Superior temporal gyrus (tissue), 1 donor: ENCODE measurements at regions not wholly inside any gene's neighbourhood (a gene's known extent, or its start where the extent isn't known, plus 50 kb on each side); places are given as distances from the start of the nearest gene placed in this dataset.

ENCODE experiments used
- DNase-seq: peaks from one replicate; pipeline ENCODE4 v3.0.0-alpha.2; 2016; ENCODE audit errors: extremely low spot score

GRCh38 chr21:38985568-38986378 lies 180.0 kb downstream of the ETS2 start:
- no peak for DNase-seq

- DNase-seq = no peak
Observed at GRCh38 chr21:38984982-38985567, 179.3 kb downstream of the ETS2 start.

GRCh38 chr21:38984568-38984967 lies 178.8 kb downstream of the ETS2 start:
- no peak for DNase-seq

- DNase-seq = no peak
Observed at GRCh38 chr21:38983560-38983959, 177.8 kb downstream of the ETS2 start.

GRCh38 chr21:38982804-38983203 lies 177.1 kb downstream of the ETS2 start:
- no peak for DNase-seq

- no peak for DNase-seq
Observed at GRCh38 chr21:38982096-38982495, 176.4 kb downstream of the ETS2 start.

GRCh38 chr21:38980416-38981313 lies 174.9 kb downstream of the ETS2 start:
- no peak for DNase-seq

GRCh38 chr21:38979271-38980121 lies 173.8 kb downstream of the ETS2 start:
- DNase-seq = no peak

GRCh38 chr21:38976900-38977299 lies 171.2 kb downstream of the ETS2 start:
- DNase-seq = no peak

- no peak for DNase-seq
Observed at GRCh38 chr21:38973552-38973951, 167.8 kb downstream of the ETS2 start.

- no peak for DNase-seq
Observed at GRCh38 chr21:38972078-38972477, 166.3 kb downstream of the ETS2 start.

- no peak for DNase-seq
Observed at GRCh38 chr21:38970765-38971164, 165.0 kb downstream of the ETS2 start.

GRCh38 chr21:38968887-38969543 lies 163.3 kb downstream of the ETS2 start:
- DNase-seq = no peak

GRCh38 chr21:38965910-38966504 lies 160.3 kb downstream of the ETS2 start:
- DNase-seq = no peak

GRCh38 chr21:38965241-38965640 lies 159.5 kb downstream of the ETS2 start:
- DNase-seq = no peak

- no peak for DNase-seq
Observed at GRCh38 chr21:38963006-38963405, 157.3 kb downstream of the ETS2 start.

GRCh38 chr21:38960251-38960650 lies 154.5 kb downstream of the ETS2 start:
- DNase-seq = no peak

- no peak for DNase-seq
Observed at GRCh38 chr21:38959692-38960061, 153.9 kb downstream of the ETS2 start.

- DNase-seq = no peak
Observed at GRCh38 chr21:38958940-38959691, 153.4 kb downstream of the ETS2 start.

- DNase-seq = no peak
Observed at GRCh38 chr21:38958323-38958705, 152.6 kb downstream of the ETS2 start.
